DMS114 treated with DMSO at 0.1 percent for 48 hours (cell line): ENCODE measurements at regions not wholly inside any gene's neighbourhood (a gene's known extent, or its start where the extent isn't known, plus 50 kb on each side); places are given as distances from the start of the nearest gene placed in this dataset.
"Not testable (repeated sequence)": the region's sequence is repeated elsewhere in the genome, so short reads cannot be mapped to it uniquely, and the experiment has no call there.

Source experiments
- DNase-seq: peaks from one replicate; lab custom pipeline; 2025; ENCODE audit not compliant: unreplicated experiment; lab: John Stamatoyannopoulos, UW

DNA sequence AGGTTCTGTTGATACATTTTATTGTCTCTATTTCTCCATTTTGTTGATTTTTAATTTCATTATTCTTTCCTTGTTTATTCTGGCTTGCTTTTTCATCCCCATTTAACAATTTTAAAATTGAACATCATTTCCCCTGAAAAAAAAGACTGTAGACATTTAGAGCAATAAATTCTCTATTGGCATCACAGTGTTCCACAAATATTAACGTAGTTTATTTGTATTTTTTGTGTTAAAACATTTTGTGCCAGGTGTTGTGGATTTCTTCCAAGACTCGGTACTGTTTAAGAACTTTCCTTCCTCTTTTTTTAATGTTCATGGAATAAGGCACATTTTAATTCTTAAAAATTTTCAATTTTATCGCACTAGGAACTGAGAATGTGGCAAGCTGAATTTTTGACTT lies 156.1 kb upstream of the NPY start:
- no peak for DNase-seq

DNA sequence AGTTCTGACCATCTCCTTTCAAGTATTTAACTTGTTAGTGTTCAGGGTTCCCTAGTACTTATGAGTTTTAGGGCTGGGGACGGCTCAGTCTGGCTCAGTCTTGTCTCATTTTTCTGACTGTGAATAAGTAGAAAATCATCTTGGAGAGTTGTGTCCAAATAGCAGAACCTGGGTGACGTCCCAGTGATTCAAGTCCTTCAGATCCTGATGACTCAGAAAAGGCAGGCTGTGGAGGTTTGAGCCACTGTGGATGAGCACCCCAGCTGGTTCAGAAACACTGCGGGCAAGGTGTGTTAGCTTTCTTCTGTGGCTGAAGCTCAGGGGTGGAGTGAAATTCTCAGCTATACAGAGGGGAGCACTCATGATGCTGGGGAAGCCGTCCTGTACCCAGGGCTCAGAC lies 154.4 kb upstream of the NPY start:
- DNase-seq = no peak

DNA sequence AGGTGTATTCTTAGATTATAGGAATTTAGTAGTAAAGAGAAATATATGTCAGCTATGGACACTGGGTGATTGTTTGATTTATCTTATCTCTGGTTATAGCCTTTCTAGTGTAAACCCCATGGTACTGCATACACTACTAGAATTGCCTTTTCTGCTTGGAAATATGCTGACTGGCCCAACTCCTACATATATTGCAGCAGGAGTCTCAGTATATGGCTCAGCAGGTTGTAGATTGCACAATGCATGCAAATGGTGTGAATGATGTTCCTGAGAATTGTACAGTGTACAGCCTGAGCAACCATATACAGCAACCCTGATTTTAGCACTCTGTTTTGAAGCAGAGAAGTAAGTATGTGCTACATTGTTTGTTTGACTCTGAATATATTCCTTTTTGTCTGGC lies 153.4 kb upstream of the NPY start:
- DNase-seq = no peak

DNA sequence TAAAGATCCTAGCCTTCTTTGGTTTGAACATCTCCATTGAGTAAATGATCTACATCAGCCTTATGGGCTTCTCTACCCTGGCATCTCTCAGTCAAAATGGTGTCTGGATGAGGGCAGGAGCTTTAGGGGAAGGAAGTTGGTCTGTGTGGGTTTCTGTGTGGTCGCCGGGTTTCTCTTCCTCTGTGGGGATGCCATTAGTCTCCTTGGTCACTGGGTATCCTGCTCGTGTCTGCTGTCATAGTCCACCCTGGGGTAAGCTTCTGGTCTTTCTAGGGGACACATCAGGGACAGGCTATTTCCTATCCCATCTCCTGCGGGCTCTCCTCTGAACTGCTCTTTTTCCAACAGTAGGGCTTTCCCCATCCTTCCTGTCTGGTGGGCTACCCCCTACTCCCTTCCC lies 150.3 kb upstream of the NPY start:
- no peak for DNase-seq

DNA sequence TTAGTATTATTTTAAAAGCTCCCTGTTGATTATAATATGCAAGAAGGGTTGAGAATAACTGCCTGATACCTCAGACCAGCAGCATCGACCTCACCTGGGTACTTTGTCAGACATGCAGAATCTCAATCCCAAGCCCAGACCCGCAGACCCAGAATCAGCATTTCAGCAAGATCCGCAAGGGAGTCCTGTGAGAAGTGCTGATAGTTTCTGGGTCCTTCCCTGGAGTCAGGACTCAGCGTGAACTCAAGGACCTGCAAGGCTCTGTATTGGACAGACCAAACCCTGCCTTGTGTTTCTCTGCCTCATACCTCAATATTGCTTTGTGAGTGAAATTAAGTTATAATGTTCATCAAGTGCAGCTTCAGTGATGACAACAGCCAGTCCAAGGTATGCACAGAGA lies 149.5 kb upstream of the NPY start:
- no peak for DNase-seq

DNA sequence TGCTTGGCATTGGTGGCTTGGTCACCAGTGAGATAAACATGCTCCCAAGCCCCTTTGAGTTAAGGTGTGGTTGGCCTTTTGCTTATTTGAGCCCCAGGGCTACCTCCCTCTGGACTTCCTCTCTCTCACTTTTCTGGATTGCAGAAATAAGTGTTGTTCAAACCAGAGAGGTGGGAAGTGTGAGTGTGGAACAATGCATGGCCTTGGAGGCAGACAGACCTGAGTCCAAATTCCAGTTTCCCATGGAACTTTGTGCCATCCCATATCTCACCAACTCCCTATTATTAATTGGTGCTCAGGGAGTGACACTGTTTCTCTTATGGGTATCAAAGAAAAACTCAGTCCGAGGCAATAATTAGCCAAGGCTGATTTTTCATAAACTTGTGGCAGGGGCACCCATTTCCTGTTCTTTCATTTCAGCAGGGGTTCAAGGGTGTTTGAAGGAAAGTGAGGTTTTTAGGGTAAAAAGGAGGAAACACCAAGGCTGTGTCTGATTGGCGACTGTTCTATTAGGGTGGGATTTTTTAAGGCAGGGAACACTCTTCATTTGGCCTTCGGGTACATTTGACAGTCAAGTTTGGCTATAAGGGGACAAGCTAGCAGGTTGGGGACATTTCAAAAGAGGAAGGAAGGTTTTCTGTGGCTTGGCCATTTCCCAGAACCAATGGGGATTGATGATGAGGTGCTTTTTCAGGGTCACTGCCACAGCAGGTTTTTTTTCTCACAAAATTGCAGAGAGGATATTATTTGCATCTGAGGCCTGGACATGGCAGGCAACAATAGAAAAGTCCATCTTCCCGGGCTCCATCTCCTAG lies 148.8 kb upstream of the NPY start:
- DNase-seq = no peak

DNA sequence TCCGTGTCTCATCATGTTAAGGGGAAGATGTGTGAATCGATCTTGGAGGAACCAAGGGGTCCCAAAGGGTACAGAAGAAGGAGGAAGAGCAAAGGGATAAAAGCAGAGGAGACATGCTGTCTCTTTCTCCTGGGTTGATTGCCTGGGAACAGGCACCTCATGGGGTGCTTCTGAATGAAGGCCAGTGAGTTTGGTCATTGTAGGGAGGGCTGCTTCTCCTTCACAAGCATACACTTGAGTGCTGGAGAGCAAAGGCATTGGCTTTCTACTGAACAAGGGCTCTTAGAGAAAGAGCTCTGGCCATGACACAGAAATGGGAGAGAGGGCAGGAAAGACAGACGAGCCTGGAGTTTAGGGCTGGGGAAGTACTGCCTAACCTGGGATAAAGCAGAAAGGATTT lies 146.7 kb upstream of the NPY start:
- no peak for DNase-seq

DNA sequence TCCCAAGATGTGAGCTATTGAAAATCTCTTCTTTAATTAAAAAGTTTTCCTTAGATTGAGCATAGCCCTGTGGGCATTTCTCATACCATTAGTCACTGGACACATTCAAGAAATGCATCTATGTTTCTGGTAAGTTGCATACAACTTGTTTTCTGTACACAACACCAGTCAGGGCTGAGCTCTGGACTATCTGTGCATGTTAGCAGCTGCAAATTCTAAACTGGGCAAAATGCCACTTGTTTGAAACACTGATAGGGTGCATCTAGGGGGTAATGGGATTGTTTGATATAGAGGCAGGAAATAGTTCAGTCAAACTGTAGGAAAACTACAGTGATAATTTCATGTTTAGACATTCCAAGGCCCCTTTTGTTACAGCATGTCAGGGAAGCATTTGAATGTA lies 145.6 kb upstream of the NPY start:
- no peak for DNase-seq

DNA sequence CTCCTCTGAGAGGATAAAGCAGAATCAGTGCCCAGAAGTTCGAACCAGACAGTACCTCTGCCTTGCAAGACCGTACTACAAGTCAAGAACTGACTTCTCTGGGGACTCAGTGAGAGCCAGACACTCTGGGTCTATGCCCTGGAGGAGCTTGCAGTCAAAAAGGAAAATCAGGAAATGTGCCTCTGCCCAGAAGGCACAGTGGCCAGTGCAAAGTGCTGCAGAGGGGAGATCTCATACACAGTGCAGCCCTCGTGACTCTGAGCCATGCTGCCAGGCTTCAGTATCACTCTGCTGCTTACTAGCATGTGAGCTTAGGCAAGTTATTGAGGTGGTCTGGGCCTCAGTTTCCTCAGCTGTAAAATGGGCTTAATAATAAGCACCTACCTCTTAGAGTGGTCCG lies 144.0 kb upstream of the NPY start:
- DNase-seq = no peak

DNA sequence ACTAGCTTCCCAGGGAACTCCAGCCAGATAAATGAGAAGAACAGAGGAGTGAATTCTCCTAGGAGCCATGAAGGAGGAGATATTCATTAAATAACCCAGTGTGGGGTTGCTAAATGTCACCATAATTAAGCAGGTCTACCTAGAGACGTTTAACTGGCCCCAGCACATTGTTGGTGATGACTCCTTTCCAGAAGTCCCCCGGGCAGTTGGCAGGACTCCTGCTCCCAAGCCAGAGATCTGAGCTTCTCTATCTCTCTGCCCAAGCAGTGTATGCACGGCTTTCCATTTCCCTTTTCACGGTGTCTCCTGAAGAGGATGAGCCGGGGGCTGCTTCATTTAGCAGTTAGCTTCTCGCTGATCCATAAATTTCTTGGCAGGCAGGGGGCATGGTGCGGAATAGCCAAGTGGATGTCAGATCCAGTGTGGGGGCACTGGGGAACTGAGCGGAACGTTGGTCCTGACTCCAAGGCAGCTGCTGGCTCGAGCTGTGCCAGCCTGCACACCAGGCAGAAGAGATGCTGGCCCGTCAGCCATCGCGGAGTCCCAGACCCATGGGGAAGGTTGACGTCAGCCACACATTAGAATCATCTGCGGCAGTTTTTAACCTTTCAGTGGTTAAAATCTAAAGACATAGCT lies 142.0 kb upstream of the NPY start:
- DNase-seq = no peak

DNA sequence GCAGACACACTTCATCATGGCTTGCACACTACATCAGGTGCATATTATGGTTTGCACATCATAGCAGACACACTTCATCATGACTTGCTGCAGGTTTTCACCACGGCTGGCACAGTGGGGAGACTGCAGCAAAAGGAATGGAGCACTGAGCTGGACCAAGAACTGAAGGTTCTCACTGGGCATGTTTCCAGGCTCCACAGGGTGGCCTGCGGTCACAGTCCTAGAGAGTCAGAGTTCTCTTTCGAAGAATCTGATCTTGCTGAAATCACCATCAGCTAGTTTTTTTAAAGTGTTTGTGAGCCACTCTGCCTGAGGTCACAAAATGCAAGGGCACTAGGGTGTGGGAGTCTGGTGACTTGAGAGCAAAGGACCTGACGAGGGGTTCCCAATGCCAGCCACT lies 140.4 kb upstream of the NPY start:
- DNase-seq = no peak

DNA sequence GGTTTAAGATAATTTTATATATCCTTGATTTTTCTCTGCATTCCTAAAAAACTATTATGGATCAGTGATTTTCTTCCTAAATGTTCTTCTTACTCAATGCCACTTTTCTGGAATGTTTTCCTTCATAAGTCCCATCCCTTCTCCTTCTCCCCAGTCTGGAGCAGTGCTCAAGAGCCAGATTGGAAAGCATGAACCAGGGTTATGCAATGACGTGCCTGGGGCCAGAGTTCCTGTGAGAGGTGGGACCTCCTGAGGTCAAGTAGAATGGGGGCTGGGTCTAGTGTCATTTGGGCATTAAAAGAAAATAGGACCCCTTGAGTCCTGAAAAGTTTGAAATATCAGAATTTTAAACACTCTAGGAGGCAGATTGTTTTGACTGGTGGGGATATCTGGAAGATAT lies 132.0 kb upstream of the NPY start:
- no peak for DNase-seq

DNA sequence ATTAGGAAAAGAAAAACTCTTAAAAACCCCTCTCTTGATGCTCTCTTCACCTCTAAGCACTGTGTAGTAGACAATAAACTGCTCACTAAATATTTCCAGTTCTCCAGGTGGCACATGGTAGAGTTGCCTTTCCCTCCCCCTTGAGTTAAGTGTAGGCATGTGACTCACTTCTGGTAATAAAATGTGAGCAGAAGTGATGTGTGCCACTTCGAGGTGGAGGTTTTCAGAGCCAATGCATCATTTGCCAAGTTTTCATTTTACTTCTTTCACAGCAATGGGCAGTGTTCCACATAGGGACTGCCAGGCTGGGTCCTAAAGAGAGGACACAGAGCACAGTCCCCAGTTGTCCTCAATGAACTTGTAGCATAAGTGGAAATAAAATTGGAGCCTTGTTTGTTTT lies 131.6 kb upstream of the NPY start:
- DNase-seq = no peak

DNA sequence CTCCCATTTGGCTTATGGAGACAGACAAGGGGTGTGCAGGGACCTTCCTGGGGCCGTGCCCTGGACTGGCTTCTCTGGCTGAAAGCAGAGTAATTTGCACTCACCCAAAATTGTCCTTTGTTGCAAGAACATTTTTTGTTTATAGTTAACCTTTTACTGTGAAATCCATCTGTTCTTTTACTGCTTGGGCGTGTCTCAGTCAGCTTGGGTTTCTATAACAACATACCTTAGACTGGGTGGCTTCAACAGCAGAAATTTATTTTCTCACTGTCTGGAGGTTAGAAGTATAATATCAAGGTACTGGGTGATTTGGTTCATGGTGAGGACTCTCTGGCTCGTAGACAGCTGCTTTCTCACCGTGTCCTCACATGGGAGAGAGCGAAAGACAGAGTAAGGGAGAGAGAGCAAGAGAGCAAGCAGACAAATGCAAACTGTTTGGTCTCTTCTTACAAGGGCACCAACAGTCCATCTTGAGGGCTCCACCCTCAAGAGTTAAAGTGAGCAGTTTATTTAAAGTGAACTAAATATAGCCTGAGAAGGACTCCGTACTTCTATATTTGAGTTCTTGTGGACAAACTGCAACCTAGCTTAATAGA lies 131.0 kb upstream of the NPY start:
- DNase-seq = no peak

DNA sequence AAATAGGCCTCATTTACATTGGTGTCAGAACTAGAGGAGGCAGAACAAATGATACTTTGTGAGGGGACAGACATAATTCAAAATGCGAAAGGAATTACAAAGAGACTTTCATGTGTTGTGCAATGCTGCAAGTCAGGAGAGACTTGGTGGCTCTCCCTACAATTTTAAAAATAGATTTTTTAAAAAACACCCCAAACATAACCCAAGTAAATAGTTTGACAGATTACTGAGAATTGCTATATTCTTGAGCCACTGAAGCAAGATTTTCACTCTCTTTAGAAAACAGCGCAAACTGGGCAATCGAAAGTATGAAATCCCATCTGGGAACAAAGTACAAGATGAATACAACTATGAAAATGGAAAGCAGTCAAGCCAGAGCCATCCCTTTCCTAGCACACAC lies 126.3 kb upstream of the NPY start:
- DNase-seq = no peak

DNA sequence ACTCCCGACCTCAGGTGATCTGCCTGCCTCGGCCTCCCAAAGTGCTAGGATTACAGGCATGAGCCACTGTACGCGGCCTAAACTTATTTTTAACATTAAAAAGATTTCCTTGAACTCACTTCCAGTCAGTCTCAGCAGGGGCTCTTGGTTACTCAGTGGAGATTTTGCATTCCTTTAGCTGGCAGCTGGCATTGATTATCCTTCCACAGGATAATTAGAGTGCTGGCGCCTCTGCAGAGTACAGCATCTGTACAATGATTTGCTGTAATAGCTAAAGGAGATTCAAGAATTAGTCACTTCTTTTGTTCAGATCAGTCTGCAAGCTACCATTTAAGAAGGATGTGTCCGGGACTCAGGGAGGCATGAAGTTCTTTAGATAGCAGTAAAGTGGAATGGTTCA lies 125.0 kb upstream of the NPY start:
- no peak for DNase-seq

DNA sequence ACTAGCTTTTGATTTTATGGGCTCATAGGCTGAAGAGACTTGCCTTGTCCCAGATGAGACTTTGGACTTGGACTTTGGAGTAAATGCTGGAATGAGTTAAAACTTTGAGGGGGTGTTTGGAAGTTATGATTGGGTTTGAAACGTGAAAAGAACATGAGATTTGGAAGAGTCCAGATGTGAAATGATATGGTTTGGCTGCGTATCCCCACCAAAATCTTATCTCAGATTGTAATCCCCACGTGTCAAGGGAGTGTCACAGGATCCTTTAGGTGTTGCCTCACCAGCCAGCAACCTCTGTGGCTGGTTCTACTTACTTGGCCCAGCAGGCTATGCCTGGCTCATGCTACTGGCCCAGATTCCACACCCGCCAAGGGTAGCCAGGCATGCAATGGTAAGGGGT lies 119.6 kb upstream of the NPY start:
- DNase-seq = no peak

DNA sequence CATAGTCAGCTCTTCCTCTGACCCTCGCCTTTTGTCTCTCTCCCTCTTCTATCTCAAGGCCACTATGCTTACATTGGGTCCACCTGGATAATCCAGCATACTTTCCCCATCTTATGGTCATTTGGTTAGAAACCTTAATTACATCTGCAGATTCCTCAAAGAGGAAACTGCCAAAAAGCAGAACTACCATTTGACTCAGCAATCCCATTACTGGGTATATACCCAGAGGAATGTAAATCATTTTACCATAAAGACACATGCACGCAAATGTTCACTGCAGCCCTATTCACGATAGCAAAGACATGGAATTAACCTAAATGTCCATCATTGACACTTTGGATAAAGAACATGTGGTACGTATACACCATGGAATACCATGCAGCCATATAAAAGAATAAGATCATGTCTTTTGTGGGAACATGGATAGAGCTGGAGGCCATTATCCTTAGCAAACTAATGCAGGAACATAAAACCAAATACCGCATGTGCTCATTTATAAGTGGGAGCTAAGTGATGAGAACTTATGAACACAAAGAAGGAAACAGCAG lies 114.8 kb upstream of the NPY start:
- no peak for DNase-seq

DNA sequence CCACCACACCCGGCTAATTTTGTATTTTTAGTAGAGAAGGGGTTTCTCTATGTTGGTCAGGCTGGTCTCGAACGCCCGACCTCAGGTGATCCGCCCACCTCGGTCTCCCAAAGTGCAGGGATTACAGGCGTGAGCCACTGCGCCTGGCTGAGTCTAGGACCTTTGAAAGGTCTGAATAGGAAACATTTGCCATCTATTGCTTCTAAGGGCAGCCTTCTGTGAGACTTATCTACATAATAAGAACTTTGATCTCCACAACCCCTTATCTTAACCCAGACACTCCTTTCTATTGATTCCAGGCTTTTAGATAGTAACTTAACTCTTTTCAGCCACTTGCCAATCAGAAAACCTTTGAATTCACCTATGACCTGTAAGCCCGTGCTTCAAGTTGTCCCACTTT lies 112.0 kb upstream of the NPY start:
- not testable (repeated sequence) for DNase-seq

DNA sequence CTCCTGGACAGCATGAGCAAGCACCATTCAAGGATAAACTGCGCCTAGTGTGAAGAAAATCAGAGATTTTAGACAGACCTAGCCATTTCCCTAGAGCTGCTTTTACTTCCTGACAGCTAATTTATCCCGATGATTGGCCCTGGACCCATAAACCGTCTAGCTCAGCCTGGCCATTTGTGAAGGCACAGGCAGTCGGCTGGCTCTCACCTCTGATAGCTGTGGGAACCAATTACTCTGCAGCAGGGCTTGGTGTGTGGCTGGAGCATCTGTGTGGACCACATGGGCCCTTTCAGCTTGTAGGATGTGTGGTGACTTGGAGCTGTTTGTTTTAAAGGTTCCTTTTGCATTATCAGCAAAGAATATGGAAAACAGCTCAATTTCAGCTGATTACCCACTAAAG lies 111.1 kb upstream of the NPY start:
- DNase-seq = no peak

DNA sequence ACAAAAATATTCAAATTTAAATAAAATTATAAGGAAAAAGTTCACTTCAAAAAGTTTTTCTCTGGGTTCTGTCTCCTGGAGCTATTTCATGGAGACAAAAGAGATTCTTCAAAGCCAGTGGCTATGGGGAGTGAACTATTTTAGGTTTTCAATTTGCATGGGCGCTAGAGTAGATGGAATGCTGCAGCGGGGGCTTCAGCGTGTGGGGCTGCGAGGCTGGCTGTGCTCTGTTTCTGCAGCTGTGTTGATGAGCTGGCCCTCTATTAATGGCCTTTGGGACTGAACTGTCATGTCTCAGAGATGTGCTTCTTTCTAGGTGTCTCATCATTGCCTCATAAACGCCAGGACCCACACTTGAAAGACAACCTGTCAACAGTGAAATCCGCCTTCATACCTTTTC lies 108.4 kb upstream of the NPY start:
- no peak for DNase-seq

DNA sequence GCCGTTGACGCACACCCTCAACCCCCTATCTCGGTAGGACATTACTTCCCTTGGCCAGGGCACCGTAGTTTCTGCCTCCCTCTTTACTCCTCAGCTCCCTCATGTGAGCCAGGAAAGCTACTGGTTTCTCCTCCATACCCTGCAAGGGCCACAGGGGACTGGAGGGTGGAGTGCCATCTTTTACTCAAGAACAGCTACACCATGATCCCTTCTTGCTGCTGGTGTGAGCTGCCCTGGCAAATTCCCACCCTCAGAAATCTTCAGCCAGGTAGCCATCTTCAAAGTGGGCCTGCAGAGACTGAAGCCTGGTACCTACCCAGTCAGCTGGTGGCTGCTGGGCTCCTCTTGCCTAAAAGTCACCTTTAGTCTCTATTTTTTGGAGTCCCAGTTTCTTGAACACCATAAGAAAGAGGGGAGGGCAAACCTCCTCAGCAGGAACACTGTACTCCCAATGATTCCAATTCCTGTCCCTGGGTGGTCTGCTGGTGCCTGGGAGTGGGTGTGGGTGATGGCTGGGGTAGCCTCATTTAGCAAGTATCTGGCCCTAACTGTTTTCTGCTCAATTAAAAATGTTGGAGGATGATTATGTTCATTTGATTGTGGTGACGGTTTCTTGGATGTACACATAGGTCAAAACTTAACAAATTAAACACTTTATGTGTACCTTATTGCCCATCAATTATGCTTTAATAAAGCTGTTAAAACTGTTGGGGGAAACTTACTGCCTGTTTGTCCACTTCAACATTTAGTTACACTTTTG lies 105.0 kb upstream of the NPY start:
- no peak for DNase-seq
